SW480 (cell line): ENCODE measurements at regions not wholly inside any gene's neighbourhood (a gene's known extent, or its start where the extent isn't known, plus 50 kb on each side); places are given as distances from the start of the nearest gene placed in this dataset.
"Not testable (repeated sequence)": the region's sequence is repeated elsewhere in the genome, so short reads cannot be mapped to it uniquely, and the experiment has no call there.

Experiments used
- DNase-seq: peaks from one replicate; pipeline ENCODE4 v3.0.0-alpha.2; 2016; ENCODE audit warnings: low spot score

GRCh38 chr12:127145241-127145928 lies 1121.6 kb upstream of the TMEM132C start:
- DNase-seq, result no peak

DNA sequence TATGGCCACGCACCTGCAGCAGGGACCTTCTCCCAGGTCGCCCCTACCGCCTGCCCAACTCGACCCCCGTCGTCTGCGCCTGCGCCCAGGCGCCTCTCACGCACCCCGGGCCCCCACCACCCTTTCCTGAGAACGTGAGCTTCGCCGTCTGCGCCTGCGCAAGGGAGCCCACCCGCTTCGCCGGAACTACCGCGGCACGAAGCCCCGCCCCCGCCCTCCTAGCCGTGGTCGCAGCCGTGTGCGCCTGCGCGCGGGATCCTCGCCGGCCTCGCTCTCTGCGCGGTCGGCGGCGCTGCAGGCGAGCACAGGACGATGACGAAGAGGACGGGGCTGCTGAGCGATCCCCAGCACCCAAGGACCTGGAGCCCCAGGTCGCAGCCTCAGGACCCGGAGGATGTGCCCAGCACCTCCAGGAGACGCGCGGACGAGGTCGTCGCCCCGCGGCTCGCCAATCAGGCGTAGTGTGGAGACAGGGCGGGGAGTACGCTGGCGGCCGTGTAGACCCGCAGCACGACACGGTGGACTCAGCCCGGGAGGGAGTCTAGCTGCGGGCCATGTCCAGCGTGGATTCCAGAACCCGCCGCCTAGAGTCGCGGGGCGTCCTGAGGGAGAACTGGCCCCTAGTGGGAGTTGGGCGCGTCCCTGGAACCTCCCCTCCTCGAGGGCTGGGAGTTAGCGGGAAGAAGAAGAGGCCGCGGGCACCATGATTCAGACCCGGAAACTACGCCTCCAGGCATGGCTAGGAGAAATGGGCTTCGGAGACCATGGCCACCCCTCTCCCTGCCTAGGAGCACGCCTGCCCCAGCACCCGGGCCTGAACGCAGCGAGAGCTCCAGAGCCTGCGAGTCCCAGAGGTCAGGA lies 1120.8 kb upstream of the TMEM132C start:
- DNase-seq, result peak; percentile 52

DNA sequence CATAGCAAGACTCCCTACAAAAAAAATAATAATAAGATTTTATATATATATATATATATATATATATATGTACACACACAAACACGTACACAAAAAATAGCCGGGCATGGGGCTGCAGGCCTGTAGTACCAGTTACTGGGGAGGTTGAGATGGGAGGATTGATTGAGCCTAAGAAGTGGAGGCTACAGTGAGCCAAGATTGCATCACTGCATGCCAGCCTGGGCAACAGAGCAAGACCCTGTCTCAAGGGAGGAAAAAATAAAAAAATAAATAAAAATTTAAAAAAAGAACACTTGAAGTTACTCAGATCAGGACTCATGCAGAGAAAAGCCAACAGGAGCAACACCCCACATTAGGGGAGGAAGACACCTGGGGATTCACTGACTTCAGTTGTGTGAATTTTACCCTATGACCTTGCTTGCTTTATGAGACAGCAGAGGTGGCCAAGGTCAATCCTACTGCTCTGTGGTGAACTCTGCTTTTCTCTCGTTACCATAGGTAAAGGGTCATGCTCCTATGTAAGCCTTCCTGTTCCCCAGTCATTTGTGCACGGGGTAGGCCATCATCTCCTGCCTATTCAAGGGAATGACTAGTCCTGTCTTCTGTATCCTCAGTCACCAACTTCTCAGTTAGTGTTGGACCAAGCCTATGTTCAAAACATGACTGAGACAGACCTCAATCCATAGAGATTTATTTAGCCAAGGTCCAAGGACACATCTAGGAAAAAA lies 1119.8 kb upstream of the TMEM132C start:
- no peak for DNase-seq

DNA sequence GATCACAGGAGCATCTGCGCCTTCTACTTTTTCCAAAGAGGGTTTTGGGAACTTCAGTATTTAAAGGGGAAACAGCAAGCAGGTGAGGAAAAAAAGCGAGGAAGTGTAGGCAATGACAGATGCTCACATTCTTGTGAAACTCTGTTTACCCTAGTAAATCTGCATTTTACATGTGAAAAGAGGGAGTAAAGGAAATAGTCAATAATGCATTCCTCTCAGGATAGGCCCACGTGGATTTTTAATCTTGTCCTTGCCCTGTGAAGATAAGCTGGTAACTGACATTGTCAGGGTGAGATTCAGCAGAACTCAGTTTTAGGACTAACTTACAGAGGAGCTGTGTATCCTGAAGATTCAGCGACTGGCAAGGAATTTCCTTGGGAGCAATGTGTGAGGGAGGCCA lies 1119.2 kb upstream of the TMEM132C start:
- no peak for DNase-seq

GRCh38 chr12:127148318-127148717 lies 1118.7 kb upstream of the TMEM132C start:
- no peak for DNase-seq

- DNase-seq, result no peak
These were observed 1117.6 kb upstream of the TMEM132C start for GRCh38 chr12:127149226-127149964.

- DNase-seq, result no peak
These were observed 1116.9 kb upstream of the TMEM132C start for GRCh38 chr12:127150028-127150427.

DNA sequence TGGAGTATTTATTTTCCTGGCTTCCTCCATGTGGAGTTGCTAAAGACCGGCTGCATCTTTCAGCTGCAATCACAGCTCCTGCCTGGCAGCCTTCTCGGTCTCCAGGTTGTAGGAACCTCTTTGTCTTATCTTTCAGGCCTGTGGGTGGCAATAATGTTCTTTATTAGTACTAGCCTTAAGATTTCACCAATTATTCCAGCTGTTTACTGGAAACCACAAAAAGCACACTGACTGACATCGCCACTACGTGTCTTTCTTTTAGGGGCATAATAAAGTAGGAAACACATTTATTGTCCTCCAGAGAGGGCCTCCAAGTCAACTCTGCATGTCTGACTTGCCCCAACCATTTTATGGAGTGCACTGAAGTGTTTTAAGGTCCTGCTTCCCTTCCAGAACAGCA lies 1116.5 kb upstream of the TMEM132C start:
- no peak for DNase-seq

DNA sequence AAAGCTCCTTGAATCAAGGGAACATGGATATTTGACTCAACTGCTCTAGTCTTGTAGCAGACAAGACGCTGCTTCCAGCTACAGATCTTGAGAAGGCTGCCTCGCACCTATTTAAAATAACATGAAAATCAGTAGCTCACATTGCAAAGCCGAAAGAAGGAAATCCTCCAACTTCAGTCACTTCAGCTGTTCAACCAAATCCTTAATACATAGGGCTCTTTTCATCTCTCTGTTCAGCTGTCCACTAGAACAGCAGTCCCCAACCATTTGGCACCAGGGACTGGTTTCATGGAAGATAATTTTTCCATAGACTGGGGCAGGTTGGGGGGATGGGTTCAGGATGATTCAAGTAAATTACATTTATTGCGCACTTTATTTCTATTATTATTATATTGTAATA lies 1116.0 kb upstream of the TMEM132C start:
- DNase-seq, result no peak

DNA sequence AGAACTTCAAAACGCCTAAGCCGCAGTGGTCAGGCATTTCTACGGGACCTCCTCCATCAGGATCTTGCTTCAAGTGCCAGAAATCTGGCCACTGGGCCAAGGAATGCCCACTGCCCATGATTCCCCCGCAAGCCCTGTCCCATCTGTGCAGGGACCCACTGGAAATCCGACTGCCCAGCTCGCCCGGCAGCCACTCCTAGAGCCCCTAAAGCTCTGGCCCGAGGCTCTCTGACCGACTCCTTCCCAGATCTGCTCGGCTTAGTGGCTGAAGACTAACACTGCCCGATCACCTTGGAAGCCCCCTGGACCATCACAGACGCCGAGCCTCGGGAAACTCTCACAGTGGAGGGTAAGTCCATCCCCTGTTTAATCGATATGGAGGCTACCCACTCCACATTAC lies 1113.0 kb upstream of the TMEM132C start:
- DNase-seq, result no peak

DNA sequence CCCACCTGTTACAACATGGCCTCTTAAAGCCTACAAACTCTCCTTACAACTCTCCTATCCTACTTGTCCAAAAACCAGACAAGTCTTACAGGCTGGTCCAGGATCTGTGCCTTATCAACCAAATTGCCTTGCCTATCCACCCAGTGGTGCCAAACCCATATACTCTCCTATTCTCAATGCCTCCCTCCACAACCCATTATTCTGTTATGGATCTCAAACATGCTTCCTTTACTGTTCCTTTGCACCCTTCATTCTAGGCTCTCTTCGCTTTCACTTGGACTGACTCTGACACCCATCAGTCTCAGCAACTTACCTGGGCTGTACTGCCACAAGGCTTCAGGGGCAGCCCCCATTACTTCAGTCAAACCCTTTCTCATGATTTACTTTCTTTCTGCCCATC lies 1112.1 kb upstream of the TMEM132C start:
- DNase-seq, result not testable (repeated sequence)

DNA sequence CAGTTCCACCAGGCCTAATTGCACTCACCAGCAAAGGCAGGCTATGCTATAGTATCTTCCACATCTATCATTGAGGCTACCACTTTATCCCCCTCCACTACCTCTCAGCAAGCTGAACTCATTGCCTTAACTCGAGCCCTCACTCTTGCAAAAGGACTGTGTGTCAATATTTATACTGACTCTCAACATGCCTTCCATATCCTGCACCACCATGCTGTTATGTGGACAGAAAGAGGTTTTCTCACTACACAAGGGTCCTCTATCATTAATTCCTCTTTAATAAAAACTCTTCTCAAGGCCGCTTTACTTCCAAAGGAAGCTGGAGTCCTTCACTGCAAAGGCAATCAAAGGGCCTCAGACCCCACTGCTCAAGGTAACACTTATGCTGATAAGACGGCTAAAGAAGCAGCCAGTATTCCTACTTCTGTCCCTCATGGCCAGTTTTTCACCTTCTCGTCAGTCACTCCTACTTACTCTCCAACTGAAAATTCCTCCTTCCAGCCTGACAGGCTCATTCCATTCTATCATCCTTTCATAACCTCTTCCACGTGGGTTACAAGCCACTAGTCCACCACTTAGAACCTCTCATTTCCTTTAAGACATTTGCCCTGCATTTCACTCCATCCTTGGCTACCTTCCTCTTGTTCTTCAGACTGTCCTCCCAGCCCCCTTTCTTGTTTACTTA lies 1110.9 kb upstream of the TMEM132C start:
- DNase-seq, result not testable (repeated sequence)

DNA sequence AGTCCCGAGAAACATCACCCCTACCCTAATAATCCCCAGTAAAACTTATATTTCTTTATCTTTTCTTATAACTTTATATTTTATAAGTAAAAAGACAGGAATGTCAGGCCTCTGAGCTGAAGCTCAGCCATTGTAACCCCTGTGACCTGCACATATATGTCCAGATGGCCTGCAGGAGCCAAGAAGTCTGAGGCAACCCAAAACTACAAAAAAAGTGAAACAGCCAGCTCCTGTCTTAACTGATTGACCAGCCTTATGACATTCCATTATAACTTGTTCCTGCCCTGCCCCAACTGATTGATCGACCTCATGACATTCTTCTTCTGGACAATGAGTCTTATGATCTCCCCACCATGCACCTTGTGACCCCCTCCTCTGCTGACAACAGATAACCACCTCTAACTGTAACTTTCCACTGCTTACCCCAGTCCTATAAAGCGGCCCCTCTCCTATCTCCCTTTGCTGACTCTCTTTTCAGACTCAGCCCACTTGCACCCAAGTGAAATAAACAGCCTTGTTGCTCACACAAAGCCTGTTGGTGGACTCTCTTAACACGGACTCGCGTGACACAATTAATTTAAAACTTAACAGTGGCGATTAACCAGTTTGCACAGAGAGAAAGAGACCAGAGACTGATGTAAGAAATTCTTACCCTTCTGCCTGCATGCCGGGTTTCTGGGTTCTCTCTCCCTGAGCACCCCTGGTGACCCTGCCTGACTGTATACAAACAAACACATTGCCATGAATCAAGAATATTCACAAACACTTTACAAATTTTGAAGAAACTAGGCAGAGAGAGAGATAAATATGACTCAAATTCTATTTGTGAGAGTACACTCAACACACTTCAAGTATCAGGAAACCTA lies 1109.2 kb upstream of the TMEM132C start:
- DNase-seq, result not testable (repeated sequence)

DNA sequence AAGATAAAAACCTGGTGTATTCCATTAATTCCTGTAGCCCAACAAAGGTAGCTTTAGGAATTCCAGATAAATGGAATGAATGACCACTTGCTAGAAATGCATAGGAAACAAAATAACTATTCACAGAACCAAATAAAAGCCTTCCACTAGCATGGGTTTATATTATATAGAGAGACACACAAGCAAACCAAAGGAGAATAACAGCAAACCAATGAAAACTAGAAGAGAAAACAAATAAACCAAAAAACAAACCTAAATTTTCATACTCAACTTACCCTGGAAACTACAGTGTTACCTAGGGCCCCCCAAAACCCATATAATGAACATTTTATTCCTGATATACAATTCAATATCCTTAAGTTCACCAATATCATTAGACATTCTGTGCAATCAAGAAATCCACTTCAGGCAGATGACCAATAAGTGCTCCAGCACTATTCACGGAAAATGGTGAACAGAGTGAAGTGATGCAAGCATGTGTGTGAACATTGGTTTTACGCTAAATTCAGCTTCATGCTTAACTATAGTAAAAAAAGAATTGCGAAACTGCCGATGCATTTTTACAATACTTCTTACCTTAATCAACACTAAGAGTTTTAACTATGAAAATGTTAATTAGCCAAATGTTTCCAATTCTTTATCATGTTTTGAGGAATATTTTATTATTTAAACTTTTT lies 1108.4 kb upstream of the TMEM132C start:
- DNase-seq, result no peak

DNA sequence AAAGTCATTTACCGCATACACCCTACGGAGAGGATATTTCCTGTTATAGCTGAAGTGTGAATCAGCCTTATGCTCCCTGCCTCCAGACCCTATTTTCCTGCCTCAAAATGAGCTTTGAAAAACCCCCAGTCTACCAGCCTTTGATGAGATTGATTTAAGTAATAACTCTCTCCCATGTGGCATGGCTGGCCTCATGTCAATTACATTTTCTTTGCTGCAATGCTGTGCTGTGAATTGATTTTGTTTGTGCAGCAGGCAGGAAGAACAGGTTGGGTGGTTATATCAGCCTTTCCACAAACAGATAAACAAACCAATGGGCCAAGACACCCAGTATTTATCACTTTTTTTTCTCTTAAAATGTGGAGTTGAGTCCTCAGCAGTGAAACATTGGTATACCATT lies 1105.5 kb upstream of the TMEM132C start:
- DNase-seq, result no peak

- no peak for DNase-seq
These were observed 1104.7 kb upstream of the TMEM132C start for GRCh38 chr12:127162307-127162706.

GRCh38 chr12:127162902-127163301 lies 1104.1 kb upstream of the TMEM132C start:
- peak; percentile 73 for DNase-seq

GRCh38 chr12:127165567-127166392 lies 1101.2 kb upstream of the TMEM132C start:
- peak; percentile 76 for DNase-seq
